Peyer's patch (tissue), 4 donors: ENCODE measurements at regions not wholly inside any gene's neighbourhood (a gene's known extent, or its start where the extent isn't known, plus 50 kb on each side); places are given as distances from the start of the nearest gene placed in this dataset.

ENCODE experiments used
- POLR2A ChIP-seq, 2 donors: fragments of 450-650 bp; IDR thresholded peaks; one replicate each; pipeline ENCODE4 v1.5.1; 2017; ENCODE audit warnings: antibody characterized with exemption in 2 of 2, mild to moderate bottlenecking in 2 of 2, moderate library complexity in 2 of 2
- TF ChIP-seq, protein P1 (sequence below), 6 experiments: fragments of 450-650 bp in 4 of 6; fragments of 200-600 bp in 2 of 6; sonication (generic) in 1 of 6; IDR thresholded peaks; one replicate each; pipeline ENCODE4 v1.5.1; 2017 to 2019; ENCODE audit warnings: antibody characterized with exemption in 6 of 6, mild to moderate bottlenecking in 3 of 6, moderate library complexity in 1 of 6

DNA sequence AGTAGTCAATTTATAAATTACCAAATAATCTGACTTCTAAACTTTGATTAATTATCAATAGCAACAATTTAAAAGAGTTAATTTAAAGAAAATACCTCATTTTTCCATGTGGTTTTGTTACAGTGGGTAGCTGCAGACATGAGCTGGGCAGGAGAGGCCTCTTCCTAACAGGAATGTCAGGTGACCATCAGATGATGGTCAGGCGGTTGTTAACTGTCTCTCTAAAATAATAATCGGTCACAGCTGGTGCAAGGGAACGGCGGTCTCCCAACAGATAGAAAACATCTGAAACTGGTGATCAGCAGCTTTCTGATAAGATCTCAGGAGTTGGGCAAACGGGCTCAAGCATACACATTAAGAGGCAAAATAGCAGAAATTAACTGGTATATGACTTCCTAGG lies 342.7 kb upstream of the CYLC2 start:
- TF ChIP-seq, protein P1, sequence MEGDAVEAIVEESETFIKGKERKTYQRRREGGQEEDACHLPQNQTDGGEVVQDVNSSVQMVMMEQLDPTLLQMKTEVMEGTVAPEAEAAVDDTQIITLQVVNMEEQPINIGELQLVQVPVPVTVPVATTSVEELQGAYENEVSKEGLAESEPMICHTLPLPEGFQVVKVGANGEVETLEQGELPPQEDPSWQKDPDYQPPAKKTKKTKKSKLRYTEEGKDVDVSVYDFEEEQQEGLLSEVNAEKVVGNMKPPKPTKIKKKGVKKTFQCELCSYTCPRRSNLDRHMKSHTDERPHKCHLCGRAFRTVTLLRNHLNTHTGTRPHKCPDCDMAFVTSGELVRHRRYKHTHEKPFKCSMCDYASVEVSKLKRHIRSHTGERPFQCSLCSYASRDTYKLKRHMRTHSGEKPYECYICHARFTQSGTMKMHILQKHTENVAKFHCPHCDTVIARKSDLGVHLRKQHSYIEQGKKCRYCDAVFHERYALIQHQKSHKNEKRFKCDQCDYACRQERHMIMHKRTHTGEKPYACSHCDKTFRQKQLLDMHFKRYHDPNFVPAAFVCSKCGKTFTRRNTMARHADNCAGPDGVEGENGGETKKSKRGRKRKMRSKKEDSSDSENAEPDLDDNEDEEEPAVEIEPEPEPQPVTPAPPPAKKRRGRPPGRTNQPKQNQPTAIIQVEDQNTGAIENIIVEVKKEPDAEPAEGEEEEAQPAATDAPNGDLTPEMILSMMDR (IDR thresholded peaks at IDR 0.05), result no peak
- TF ChIP-seq POLR2A (IDR thresholded peaks at IDR 0.05), result no peak
